Hypothalamus (tissue), 51 donors: ENCODE measurements at regions not wholly inside any gene's neighbourhood (a gene's known extent, or its start where the extent isn't known, plus 50 kb on each side); places are given as distances from the start of the nearest gene placed in this dataset.

ENCODE experiments used
- DNase-seq, 51 donors: peaks; one replicate each; lab custom pipeline; 2025; lab: John Stamatoyannopoulos, UW

DNA sequence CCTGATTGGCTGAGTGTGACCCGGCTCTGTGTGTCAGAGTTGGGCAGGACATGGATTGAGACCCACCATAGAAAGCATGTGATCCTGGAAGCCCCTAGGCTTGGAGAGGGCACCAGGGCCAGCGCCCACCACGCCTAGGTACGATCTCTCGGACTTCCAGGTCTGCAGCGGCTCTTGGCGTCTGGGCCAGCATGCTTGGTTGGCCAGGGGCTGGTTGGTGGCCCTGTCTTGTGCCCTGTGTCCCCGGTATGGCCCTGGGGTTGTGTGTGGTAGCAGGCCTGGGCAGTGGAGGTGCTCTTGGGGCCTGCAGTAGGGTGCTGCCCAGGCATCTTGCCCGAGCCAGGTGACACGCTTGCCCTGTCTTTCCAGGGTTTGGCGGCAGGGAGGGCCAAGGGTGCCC, 210.6 kb downstream of the UBE3A start:
- no peak for DNase-seq

DNA sequence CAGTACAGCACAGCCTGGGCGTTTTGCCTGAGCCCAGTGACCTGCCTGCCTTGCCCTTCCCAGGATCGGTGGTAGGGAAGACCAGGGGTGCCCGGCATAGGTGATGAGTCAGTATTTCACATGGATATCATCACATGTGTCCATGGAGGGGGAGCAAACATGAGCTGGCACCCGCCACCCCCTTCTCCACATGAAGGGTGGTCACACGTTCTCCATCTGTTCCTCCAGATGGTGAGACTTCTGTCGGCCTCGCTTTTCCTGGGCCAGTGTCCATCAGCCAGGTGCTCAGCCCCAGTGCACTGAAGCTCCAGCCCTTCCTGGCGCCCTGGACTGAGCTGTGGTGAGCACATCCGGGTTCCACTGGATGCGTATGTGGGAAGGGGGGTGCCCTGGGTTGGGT, 208.4 kb downstream of the UBE3A start:
- DNase-seq = peak in 1 of 51 donors; percentile 12

GRCh38 chr15:25233766-25234350, 205.0 kb downstream of the UBE3A start:
- DNase-seq = no peak

- DNase-seq = no peak
Observed at GRCh38 chr15:25234831-25235230, 204.0 kb downstream of the UBE3A start.

DNA sequence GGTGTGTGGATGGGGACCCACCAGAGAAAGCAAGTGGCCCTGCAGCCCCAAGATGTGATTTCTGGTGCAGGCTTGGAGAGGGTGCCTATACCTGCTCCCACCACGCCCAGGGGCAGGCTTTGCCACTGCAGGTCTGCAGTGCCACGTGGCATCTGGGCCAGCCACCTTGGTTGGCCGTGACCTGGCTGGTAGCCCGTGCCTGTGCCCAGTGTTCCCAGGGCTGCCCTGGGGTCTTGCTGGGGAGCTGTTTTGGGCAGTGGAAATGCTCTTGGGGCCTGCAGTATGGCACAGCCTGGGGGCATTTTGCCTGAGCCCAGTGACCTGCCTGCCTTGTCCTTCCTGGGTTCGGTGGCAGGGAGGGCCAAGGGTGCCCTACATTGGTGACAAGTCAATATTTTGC, 203.4 kb downstream of the UBE3A start:
- no peak for DNase-seq

- DNase-seq = no peak
Observed at GRCh38 chr15:25236143-25236860, 202.5 kb downstream of the UBE3A start.

DNA sequence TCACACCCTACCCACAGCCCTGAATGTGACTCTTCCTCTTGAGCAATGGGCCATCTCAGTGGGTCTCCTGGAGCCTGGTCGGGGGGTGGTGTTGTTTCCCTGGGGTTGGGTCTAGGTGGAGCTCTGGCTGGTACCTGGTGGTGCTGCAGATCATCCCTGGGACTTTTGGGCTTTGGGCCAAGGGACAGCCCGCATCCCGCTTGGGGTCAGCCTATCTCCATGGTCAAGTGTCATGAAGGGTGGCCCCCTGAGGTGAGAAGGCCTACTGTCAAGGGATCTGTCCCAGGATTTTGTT, 202.0 kb downstream of the UBE3A start:
- DNase-seq = no peak

GRCh38 chr15:25237291-25237978, 201.4 kb downstream of the UBE3A start:
- DNase-seq = no peak

DNA sequence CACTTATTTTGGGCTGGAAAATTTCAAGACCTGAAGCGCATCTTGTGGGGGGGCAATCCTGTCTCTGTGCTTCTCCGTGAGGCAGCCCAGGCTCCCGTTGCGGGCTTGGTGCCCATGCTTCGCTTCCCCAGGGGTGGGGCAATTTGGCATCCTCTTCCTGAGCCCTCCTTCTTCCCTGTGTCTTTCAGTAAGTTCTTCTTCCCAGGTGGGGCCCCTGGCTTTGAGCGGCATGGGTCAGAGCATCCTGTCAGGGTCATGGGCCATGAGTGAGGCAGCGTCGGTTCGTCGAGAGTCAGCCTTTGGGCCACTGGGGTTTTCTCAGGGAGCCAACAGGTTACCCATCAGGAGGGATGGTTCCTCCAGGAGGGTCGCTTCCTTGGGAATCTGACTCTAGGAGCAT, 200.7 kb downstream of the UBE3A start:
- no peak for DNase-seq

- no peak for DNase-seq
Observed at GRCh38 chr15:25238716-25239470, 199.9 kb downstream of the UBE3A start.

- no peak for DNase-seq
Observed at GRCh38 chr15:25239471-25240345, 199.1 kb downstream of the UBE3A start.

- no peak for DNase-seq
Observed at GRCh38 chr15:25240461-25241021, 198.3 kb downstream of the UBE3A start.

DNA sequence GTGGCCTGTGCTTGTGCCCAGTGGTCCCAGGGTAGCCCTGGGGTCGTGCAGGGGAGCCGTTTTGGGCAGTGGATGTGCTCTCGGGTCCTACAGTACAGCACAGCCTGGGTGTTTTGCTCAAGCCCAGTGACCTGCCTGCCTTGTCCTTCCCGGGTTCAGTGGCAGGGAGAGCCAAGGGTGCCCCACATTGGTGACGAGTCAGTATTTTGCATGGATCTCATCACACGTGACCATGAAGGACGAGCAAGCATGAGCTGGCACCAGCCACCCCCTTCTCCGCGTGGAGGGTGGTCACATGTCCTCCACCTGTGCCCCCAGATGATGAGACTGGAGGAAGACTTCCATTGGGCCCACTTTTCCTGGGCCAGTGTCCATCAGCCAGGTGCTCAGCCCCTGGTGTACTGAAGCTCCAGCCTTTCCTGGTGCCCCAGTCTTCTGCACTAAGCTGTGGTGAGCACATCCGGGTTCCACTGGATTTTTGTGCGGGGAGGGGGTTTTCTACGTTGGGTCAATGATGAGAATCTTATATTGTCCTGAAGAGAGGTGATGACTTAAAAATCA, 197.5 kb downstream of the UBE3A start:
- peak in 1 of 51 donors; percentile 5 for DNase-seq

DNA sequence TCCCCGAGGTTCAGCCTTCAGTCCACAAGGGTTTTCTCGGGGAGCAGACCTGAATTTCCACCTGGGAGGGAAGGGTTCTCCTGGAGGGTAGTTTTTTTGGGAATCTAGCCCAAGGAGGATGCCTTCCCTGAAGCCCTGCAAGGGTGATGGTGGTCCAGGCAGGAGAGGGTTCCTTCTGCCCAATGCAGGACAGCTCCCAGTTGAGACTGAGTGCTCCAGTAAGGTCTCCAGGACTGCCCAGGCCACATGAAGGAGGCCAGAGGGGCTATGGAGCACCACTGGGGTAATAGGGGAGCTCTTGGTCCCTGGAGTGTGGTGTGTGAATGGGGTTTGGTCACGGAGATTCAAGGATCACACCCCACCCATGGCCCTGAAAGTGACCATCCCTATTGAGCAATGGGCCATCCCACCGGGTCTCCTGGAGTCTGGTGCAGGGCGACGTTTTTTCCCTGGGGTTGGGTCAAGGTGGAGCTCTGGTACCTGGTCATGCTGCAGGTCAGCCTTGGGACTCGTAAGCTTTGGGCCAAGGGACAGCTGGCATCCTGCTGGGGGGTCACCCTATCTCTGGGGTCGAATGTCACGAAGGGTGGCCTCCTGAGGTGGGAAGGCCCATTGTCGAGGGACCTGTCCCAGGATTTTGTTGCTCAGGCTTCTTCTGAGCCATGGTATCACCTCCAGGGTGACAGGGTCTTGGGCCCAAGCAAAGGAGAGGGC, 196.5 kb downstream of the UBE3A start:
- no peak for DNase-seq

- no peak for DNase-seq
Observed at GRCh38 chr15:25242957-25243799, 195.6 kb downstream of the UBE3A start.

DNA sequence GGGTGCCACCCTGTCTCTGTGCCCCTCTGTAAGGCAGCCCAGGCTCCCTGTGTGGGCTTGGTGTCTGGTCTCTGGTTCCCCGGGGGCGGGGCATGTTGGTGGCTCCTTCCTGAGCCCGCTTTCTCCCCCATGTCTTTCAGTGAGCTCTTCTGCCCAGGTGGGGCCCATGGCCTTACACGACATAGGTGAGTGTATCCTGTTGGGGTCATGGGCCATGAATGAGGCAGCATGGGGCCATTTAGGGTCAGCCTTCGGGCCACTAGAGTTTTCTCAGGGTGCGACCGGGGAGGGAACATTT, 195.1 kb downstream of the UBE3A start:
- no peak for DNase-seq

DNA sequence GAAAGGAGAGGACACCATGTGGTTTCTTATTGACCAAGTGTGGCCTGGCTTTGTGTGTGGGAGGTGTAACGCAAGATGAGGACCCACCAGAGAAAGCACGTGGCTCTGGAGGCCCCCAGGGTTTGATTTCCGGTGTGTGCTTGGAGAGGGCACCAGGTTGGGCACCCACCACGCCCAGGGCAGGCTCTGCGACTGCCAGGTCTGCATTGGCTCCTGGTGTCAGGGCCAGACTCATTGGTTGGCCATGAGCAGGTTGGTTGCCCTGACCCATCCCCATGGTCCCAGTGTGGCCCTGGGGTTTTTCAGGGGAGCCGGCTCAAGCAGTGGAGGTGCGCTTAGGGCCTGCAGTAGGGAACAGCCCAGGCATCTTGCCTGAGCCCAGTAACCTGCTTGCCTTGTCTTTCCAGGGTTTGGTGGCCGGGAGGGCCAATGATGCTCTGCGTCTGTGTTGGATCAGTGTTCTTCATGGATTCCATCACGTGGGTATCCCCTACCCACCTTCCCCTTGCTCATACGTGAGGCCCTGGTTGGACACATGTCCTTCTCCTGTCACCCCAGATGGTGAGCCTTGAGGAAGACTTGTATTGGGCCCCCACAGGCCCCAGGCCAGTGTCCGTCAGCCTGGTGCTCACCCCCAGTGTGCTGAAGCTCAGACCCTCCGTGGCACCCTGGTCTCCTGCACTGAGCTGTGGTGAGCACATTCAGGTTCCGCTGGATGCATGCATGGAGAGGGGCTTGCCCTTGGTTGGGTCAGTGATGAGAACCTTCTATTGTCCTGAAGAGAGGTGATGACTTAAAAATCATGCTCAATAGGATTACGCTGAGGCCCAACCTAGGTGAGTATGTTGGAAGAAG, 193.9 kb downstream of the UBE3A start:
- no peak for DNase-seq
